ENCODE measurements at regions not wholly inside any gene's neighbourhood (a gene's known extent, or its start where the extent isn't known, plus 50 kb on each side); places are given as distances from the start of the nearest gene placed in this dataset.

GRCh38 chr13:62910541-62911060, 1495.0 kb upstream of the PCDH20 start:
- DNase-seq (no peak), ATAC-seq (no peak)
- intact Hi-C loops (cut with DNase I, micrococcal nuclease), result no loop called here
- H3K4me1 ChIP-seq (ENCODE audit: low read depth), result no peaks in the 10 kb centered on the region
- no peak for TF ChIP-seq CTCF (IDR thresholded peaks at IDR 0.05)
- H3K4me3 ChIP-seq, result no peak overlapping the region
- H3K36me3 ChIP-seq (ENCODE audit: low read depth), result no peaks in the 10 kb centered on the region
- peaks cover 25% of the 10 kb centered on the region for H3K9me3 ChIP-seq

- H3K4me3 ChIP-seq, result no peak overlapping the region
- DNase-seq (no peak), ATAC-seq (no peak)
- intact Hi-C loops (cut with DNase I, micrococcal nuclease), result no loop called here
- no peak for TF ChIP-seq CTCF (IDR thresholded peaks at IDR 0.05)
- H3K9me3 ChIP-seq, result peaks cover 15% of the 10 kb centered on the region
- H3K4me1 ChIP-seq (ENCODE audit: low read depth), result no peaks in the 10 kb centered on the region
- no peaks in the 10 kb centered on the region for H3K36me3 ChIP-seq (ENCODE audit: low read depth)
These were observed 1492.7 kb upstream of the PCDH20 start for GRCh38 chr13:62908321-62908720.

GRCh38 chr13:62906896-62907295, 1491.2 kb upstream of the PCDH20 start:
- Histone ChIP-seq H3K36me3 (ENCODE audit: low read depth) (no peaks in the 10 kb centered on the region), H3K4me3 (no peak overlapping the region), H3K4me1 (ENCODE audit: low read depth) (no peaks in the 10 kb centered on the region), H3K9me3 (peaks cover 16% of the 10 kb centered on the region)
- intact Hi-C loops (cut with DNase I, micrococcal nuclease), result no loop called here
- ATAC-seq (no peak), DNase-seq (no peak)
- TF ChIP-seq CTCF (IDR thresholded peaks at IDR 0.05), result no peak

- Histone ChIP-seq H3K9me3 (peaks cover 14% of the 10 kb centered on the region), H3K4me3 (no peak overlapping the region), H3K4me1 (ENCODE audit: low read depth) (no peaks in the 10 kb centered on the region), H3K36me3 (ENCODE audit: low read depth) (no peaks in the 10 kb centered on the region)
- intact Hi-C loops (cut with DNase I, micrococcal nuclease), result no loop called here
- DNase-seq (no peak), ATAC-seq (no peak)
- no peak for TF ChIP-seq CTCF (IDR thresholded peaks at IDR 0.05)
These were observed 1490.8 kb upstream of the PCDH20 start for GRCh38 chr13:62906469-62906868.

- ATAC-seq (no peak), DNase-seq (no peak)
- H3K36me3 ChIP-seq (ENCODE audit: low read depth), result no peaks in the 10 kb centered on the region
- no peaks in the 10 kb centered on the region for H3K4me1 ChIP-seq (ENCODE audit: low read depth)
- no peak for TF ChIP-seq CTCF (IDR thresholded peaks at IDR 0.05)
- intact Hi-C loops (cut with DNase I, micrococcal nuclease), result no loop called here
- H3K4me3 ChIP-seq, result no peak overlapping the region
- H3K9me3 ChIP-seq, result peaks cover 24% of the 10 kb centered on the region
These were observed 1471.4 kb upstream of the PCDH20 start for GRCh38 chr13:62887046-62887445.

- no peak for ATAC-seq
- Histone ChIP-seq H3K36me3 (ENCODE audit: low read depth) (no peaks in the 10 kb centered on the region), H3K4me1 (ENCODE audit: low read depth) (no peaks in the 10 kb centered on the region), H3K4me3 (no peak overlapping the region), H3K9me3 (peaks cover 71% of the 10 kb centered on the region)
- intact Hi-C loops (cut with DNase I, micrococcal nuclease), result no loop called here
- no peak for DNase-seq
- no peak for TF ChIP-seq CTCF (IDR thresholded peaks at IDR 0.05)
These were observed 1463.4 kb upstream of the PCDH20 start for GRCh38 chr13:62879071-62879470.

Measured in mucosa of descending colon (tissue), 3 donors.